Activated T-helper 1 cell treated with anti-CD3 and anti-CD28 coated beads, Interleukin-12 subunit alpha, Interleukin-12 subunit beta, Interleukin-2, Interleukin-4 antibody, amounts not matched to agents 30 ng/mL and 10 ng/mL and 1 ng/mL, durations not matched to agents 14 hours and 24 hours and 36 hours (primary cell): ENCODE measurements at regions not wholly inside any gene's neighbourhood (a gene's known extent, or its start where the extent isn't known, plus 50 kb on each side); places are given as distances from the start of the nearest gene placed in this dataset.

ENCODE experiments used
- DNase-seq: peaks from one replicate; pipeline ENCODE4 v3.0.0; 2021; ENCODE audit warnings: low spot score
- H3K27ac Mint-ChIP-seq: one replicate; pipeline ENCODE4 v1.8.0; 2021; ENCODE audit warnings: mild to moderate bottlenecking, mixed read lengths
- H3K27me3 Mint-ChIP-seq: one replicate; pipeline ENCODE4 v1.8.0; 2022; ENCODE audit warnings: mild to moderate bottlenecking, moderate library complexity, mixed read lengths; ENCODE audit not compliant: insufficient read depth
- H3K36me3 Mint-ChIP-seq: one replicate; pipeline ENCODE4 v1.8.0; 2021; ENCODE audit warnings: low read depth, mixed read lengths
- H3K4me1 Mint-ChIP-seq: one replicate; pipeline ENCODE4 v1.8.0; 2021; ENCODE audit warnings: low read depth, mixed read lengths
- H3K4me3 Mint-ChIP-seq: one replicate; pipeline ENCODE4 v1.8.0; 2021; ENCODE audit warnings: mild to moderate bottlenecking, moderate library complexity, mixed read lengths
- H3K9me3 Mint-ChIP-seq: one replicate; pipeline ENCODE4 v1.8.0; 2021; ENCODE audit warnings: mixed read lengths
- intact Hi-C: fragments of 100-400 bp; cut with micrococcal nuclease; formaldehyde crosslinking; loops from one replicate; pipeline ENCODE4 v1.15.1; 2024

- no peaks in the 10 kb centered on the region for H3K9me3 Mint-ChIP-seq
- no peak overlapping the region for H3K27ac Mint-ChIP-seq
- H3K27me3 Mint-ChIP-seq, result no peaks in the 10 kb centered on the region
- H3K4me3 Mint-ChIP-seq, result no peak overlapping the region
- peaks cover 14% of the 10 kb centered on the region for H3K4me1 Mint-ChIP-seq
- DNase-seq, result peak; percentile 3
- H3K36me3 Mint-ChIP-seq, result no peaks in the 10 kb centered on the region
- intact Hi-C loops, result loop anchor here (1.0 to 10.0 kb wide), 2 partner anchors 23 to 343 kb away; no protein-coding TSS in a partner anchor
Observed at GRCh38 chrX:9318213-9318612, 146.6 kb upstream of the TBL1X start.

- no peak overlapping the region for H3K4me3 Mint-ChIP-seq
- no peaks in the 10 kb centered on the region for H3K27me3 Mint-ChIP-seq
- no peaks in the 10 kb centered on the region for H3K36me3 Mint-ChIP-seq
- H3K27ac Mint-ChIP-seq, result no peak overlapping the region
- DNase-seq, result no peak
- no peaks in the 10 kb centered on the region for H3K9me3 Mint-ChIP-seq
- intact Hi-C loops, result loop anchor here (1.0 to 10.0 kb wide), 2 partner anchors 23 to 344 kb away; no protein-coding TSS in a partner anchor
- H3K4me1 Mint-ChIP-seq, result peaks cover 10% of the 10 kb centered on the region
Observed at GRCh38 chrX:9318766-9319165, 146.1 kb upstream of the TBL1X start.

GRCh38 chrX:9320940-9321339, 143.9 kb upstream of the TBL1X start:
- DNase-seq, result no peak
- no peak overlapping the region for H3K27ac Mint-ChIP-seq
- peaks cover 2% of the 10 kb centered on the region for H3K27me3 Mint-ChIP-seq
- no peaks in the 10 kb centered on the region for H3K9me3 Mint-ChIP-seq
- H3K36me3 Mint-ChIP-seq, result no peaks in the 10 kb centered on the region
- peaks cover 10% of the 10 kb centered on the region for H3K4me1 Mint-ChIP-seq
- intact Hi-C loops, result no loop called here
- no peak overlapping the region for H3K4me3 Mint-ChIP-seq

GRCh38 chrX:9324676-9325075, 140.2 kb upstream of the TBL1X start:
- no peak for DNase-seq
- Mint-ChIP-seq H3K27me3 (peaks cover 4% of the 10 kb centered on the region), H3K36me3 (no peaks in the 10 kb centered on the region), H3K27ac (no peak overlapping the region), H3K4me3 (no peak overlapping the region), H3K4me1 (no peaks in the 10 kb centered on the region), H3K9me3 (no peaks in the 10 kb centered on the region)
- intact Hi-C loops, result no loop called here

- Mint-ChIP-seq H3K27me3 (peaks cover 4% of the 10 kb centered on the region), H3K36me3 (no peaks in the 10 kb centered on the region)
Observed at GRCh38 chrX:9326369-9326768, 138.5 kb upstream of the TBL1X start.

GRCh38 chrX:9327086-9327746, 137.6 kb upstream of the TBL1X start:
- Mint-ChIP-seq H3K4me3 (no peak overlapping the region), H3K36me3 (no peaks in the 10 kb centered on the region)

More at GRCh38 chrX:9326369-9326768, 138.5 kb upstream of the TBL1X start:
- Mint-ChIP-seq H3K9me3 (no peaks in the 10 kb centered on the region), H3K4me3 (no peak overlapping the region), H3K4me1 (no peaks in the 10 kb centered on the region), H3K27ac (no peak overlapping the region)
- intact Hi-C loops, result no loop called here
- no peak for DNase-seq

GRCh38 chrX:9327747-9328145, 137.1 kb upstream of the TBL1X start:
- Mint-ChIP-seq H3K27ac (no peak overlapping the region), H3K4me3 (no peak overlapping the region), H3K9me3 (no peaks in the 10 kb centered on the region), H3K36me3 (no peaks in the 10 kb centered on the region), H3K4me1 (no peaks in the 10 kb centered on the region), H3K27me3 (peaks cover 4% of the 10 kb centered on the region)
- no peak for DNase-seq
- intact Hi-C loops, result no loop called here

More at GRCh38 chrX:9327086-9327746, 137.6 kb upstream of the TBL1X start:
- no peaks in the 10 kb centered on the region for H3K4me1 Mint-ChIP-seq
- DNase-seq, result no peak
- no peaks in the 10 kb centered on the region for H3K9me3 Mint-ChIP-seq
- peaks cover 4% of the 10 kb centered on the region for H3K27me3 Mint-ChIP-seq
- no peak overlapping the region for H3K27ac Mint-ChIP-seq
- intact Hi-C loops, result no loop called here

- Mint-ChIP-seq H3K36me3 (no peaks in the 10 kb centered on the region), H3K27me3 (peaks cover 4% of the 10 kb centered on the region), H3K9me3 (no peaks in the 10 kb centered on the region), H3K4me1 (no peaks in the 10 kb centered on the region), H3K4me3 (no peak overlapping the region), H3K27ac (no peak overlapping the region)
- intact Hi-C loops, result no loop called here
- DNase-seq, result no peak
Observed at GRCh38 chrX:9329056-9329455, 135.8 kb upstream of the TBL1X start.

- Mint-ChIP-seq H3K36me3 (no peaks in the 10 kb centered on the region), H3K4me1 (no peaks in the 10 kb centered on the region), H3K4me3 (no peak overlapping the region), H3K27ac (no peak overlapping the region), H3K9me3 (no peaks in the 10 kb centered on the region), H3K27me3 (peaks cover 2% of the 10 kb centered on the region)
- intact Hi-C loops, result no loop called here
- no peak for DNase-seq
Observed at GRCh38 chrX:9330249-9330982, 134.4 kb upstream of the TBL1X start.

GRCh38 chrX:9333873-9334560, 130.8 kb upstream of the TBL1X start:
- intact Hi-C loops, result no loop called here
- Mint-ChIP-seq H3K27me3 (peaks cover 5% of the 10 kb centered on the region), H3K27ac (peak overlapping the region; percentile 7), H3K9me3 (no peaks in the 10 kb centered on the region), H3K4me1 (peaks cover 17% of the 10 kb centered on the region), H3K36me3 (peaks cover 3% of the 10 kb centered on the region), H3K4me3 (no peak overlapping the region)
- DNase-seq, result no peak

- Mint-ChIP-seq H3K9me3 (no peaks in the 10 kb centered on the region), H3K36me3 (peaks cover 3% of the 10 kb centered on the region), H3K4me3 (no peak overlapping the region), H3K27ac (no peak overlapping the region), H3K4me1 (peaks cover 24% of the 10 kb centered on the region), H3K27me3 (peaks cover 2% of the 10 kb centered on the region)
- DNase-seq, result no peak
- intact Hi-C loops, result no loop called here
Observed at GRCh38 chrX:9335251-9335650, 129.6 kb upstream of the TBL1X start.

- intact Hi-C loops, result no loop called here
- Mint-ChIP-seq H3K9me3 (no peaks in the 10 kb centered on the region), H3K4me3 (peak overlapping the region; percentile 43), H3K27me3 (peaks cover 2% of the 10 kb centered on the region), H3K27ac (peak overlapping the region; percentile 82), H3K4me1 (peaks cover 36% of the 10 kb centered on the region), H3K36me3 (peaks cover 3% of the 10 kb centered on the region)
- DNase-seq, result no peak
Observed at GRCh38 chrX:9336456-9336855, 128.4 kb upstream of the TBL1X start.

- Mint-ChIP-seq H3K4me1 (peaks cover 41% of the 10 kb centered on the region), H3K27me3 (peaks cover 2% of the 10 kb centered on the region), H3K9me3 (no peaks in the 10 kb centered on the region), H3K36me3 (peaks cover 3% of the 10 kb centered on the region), H3K4me3 (no peak overlapping the region), H3K27ac (peak overlapping the region; percentile 82)
- DNase-seq, result no peak
- intact Hi-C loops, result no loop called here
Observed at GRCh38 chrX:9337046-9337445, 127.8 kb upstream of the TBL1X start.
